HG02981 (cell line): ENCODE measurements at regions not wholly inside any gene's neighbourhood (a gene's known extent, or its start where the extent isn't known, plus 50 kb on each side); places are given as distances from the start of the nearest gene placed in this dataset.
"Not testable (repeated sequence)": the region's sequence is repeated elsewhere in the genome, so short reads cannot be mapped to it uniquely, and the experiment has no call there.

Experiments
- ATAC-seq: cut with Tn5 transposase; IDR thresholded peaks from one replicate; pipeline ENCODE4 v1.9.1; 2021; ENCODE audit warnings: mild to moderate bottlenecking, moderate library complexity; ENCODE audit not compliant: unreplicated experiment

GRCh38 chr2:150222379-150222778, 265.1 kb downstream of the RND3 start:
- no peak for ATAC-seq

DNA sequence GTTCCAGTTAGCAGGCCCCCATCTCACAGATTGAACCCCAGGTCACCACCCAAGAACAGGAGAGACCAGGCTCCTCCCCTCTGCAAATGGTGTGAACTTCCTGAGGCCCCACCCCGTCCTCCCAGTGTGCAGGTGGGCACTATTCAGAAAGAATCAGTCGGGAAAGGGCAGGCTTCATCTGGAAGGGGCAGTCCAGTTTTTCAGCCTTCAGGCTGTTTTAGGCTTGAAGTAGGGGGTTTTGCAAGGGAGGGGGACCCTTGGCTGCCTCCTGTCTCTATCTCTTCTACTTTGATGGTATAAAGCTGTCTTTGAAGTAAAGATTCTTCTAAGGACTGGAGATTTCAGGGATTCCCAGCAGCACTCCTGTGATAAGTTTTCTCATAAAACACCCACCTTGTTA, 267.6 kb downstream of the RND3 start:
- no peak for ATAC-seq

DNA sequence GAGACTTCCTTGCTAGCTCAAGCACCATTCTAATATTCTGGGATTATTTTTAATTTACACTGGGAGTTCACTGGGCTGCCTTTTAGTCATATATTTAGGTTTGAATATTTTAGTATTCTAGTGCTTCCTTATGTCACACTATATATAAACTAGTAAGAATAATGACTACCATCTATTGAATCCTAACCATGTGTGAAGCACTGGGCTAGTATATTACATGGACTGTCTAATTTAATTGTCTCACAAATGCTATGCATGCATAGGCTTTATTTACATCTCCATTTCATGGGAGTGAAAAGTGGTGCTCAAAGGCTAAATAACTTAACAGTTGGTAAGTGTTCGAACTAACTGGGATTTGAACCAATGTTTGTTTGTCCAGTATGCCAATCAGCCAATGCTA, 272.4 kb downstream of the RND3 start:
- ATAC-seq = no peak

GRCh38 chr2:150214626-150215025, 272.8 kb downstream of the RND3 start:
- ATAC-seq = no peak

- no peak for ATAC-seq
These were observed 274.7 kb downstream of the RND3 start for GRCh38 chr2:150212722-150213171.

DNA sequence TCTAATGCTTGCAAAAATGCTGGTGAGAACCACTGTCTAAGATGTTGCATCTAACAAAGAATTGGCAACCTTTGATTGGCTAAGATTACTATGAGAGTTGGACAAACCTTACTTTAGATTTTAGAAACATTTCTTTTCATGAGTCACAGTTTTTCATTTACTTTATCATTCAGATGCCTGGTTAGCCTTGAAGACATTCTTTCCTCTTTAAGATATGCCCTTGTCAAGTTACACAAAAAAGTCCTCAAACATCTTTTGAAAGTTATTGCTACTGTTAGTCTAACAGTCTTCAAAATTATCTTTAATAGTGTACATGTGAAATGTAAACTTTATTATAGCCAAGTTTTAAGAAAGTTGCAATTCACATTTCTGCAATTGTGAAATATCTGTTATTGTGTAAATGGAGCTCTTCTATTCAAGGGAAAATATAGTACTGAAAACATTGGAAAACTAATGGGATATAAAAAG, 276.3 kb downstream of the RND3 start:
- no peak for ATAC-seq

DNA sequence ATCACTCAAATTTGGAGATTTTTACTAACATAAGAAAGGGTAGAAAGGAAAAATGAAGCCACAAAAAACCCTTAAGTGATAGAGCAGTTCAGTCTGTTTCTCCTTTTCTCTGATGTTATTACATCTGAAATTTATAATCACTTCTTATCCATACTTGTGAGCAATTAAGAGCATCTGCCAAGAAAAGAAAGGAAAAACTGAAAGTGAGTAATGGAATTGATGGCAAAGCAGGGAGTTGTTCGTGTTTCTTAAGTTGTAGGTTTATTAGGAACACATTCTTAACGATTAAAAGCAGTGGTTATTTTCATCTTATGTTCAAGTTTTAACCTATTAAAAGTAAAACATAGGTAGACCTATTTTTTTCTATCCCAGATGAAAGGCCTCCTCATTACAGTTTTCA, 277.7 kb downstream of the RND3 start:
- no peak for ATAC-seq

DNA sequence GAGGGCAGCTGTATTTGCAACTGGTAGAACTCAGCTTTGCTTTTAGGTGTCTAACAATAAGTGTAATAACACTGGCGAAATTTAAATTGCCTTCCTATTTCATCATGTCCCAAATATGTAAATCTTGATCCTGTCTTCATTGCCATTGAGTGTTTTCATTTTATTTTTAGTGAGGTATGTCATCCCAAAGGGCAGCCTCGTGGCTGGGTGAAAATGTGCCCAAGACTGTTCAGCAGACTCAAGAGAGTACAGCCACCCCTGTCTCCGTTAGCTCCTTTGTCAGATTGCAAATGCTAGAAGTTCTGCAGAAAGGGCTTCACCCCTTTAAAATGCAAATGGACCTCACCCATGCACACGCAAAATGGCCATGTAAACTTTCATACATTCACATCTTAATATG, 278.8 kb downstream of the RND3 start:
- no peak for ATAC-seq

DNA sequence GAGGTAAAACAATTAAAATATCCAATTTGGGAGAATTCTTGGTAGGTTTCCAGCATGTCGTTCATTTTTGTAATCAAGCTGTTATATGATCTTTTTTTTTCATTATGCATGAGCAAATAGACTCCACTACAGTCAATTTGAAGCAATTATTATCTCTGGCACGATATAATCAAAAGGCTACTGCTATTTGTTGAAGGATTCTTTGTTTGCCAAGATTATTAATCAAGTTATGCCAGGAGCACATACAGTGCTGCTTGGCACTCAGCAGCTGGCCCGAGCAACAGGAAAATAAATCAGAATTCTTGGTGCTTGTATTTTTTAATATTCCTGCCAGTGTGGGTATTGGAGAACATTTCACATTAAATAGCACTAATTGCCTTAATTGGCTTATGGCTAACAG, 279.5 kb downstream of the RND3 start:
- ATAC-seq = no peak

DNA sequence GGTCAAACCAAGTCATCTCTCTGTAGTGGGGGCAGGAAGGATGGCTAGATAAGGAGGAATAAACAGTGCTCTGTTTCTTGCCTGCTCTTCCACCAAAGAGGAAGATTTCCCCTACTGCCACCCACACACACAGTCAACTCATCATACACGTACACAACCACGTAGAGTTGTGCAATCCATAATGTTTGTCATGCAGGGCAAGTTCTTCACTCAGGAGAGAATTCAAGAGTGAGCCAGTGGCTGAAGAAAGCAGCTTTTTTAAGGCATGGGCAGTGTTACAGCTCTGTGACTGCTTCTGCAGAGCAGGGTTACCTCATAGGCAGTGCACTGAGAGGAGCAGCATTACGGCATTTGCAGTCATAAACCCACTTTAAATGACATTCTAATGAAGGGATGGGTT, 283.0 kb downstream of the RND3 start:
- ATAC-seq = no peak

DNA sequence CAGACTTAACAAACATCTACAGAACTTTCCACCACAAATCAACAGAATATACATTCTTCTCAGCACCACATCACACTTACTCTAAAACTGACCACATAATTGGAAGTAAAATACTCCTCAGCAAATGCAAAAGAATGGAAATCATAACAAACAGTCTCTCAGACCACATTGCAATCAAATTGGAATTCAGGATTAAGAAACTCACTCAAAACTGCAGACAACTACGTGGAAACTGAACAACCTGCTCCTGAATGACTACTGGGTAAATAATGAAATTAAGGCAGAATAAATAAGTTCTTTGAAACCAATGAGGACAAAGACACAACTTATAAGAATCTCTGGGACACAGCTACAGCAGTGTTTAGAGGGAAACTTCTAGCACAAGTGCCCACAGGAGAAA, 292.7 kb downstream of the RND3 start:
- not testable (repeated sequence) for ATAC-seq

DNA sequence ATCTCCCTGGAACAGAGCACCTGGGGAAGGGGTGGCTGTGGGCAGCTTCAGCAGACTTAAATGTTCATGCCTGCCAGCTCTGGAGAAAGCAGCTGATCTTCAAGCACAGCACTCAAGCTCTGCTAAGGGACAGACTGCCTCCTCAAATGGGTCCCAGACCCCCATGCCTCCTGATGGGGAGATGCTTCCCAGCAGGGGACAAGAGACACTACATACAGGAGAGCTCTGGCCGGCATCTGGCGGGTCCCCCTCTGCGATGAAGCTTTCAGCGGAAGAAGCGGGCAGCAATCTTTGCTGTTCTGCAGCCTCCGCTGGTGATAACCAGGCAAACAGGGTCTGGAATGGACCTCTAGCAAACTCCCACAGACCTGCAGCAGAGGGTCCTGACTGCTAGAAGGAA, 294.8 kb downstream of the RND3 start:
- no peak for ATAC-seq

DNA sequence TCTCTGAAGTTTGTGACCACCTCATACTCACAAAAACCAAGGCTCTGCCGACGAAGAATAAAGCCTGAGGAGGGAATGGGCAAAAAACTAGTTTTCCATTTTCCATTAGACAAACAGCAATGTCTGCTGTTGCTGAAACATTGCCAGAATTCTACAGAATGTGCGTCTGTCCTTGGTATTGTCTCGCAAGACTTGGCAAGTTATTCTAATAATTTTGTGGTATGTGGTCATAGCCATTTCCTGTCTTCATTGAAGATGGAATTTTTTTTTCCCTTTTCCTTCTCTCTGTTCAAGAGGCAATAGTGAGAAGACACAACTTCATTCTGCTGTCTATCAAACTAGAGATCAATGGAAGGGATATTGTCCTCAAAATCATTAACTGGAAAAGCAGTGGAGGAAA, 296.1 kb downstream of the RND3 start:
- ATAC-seq = no peak

GRCh38 chr2:150190546-150190945, 296.9 kb downstream of the RND3 start:
- no peak for ATAC-seq

DNA sequence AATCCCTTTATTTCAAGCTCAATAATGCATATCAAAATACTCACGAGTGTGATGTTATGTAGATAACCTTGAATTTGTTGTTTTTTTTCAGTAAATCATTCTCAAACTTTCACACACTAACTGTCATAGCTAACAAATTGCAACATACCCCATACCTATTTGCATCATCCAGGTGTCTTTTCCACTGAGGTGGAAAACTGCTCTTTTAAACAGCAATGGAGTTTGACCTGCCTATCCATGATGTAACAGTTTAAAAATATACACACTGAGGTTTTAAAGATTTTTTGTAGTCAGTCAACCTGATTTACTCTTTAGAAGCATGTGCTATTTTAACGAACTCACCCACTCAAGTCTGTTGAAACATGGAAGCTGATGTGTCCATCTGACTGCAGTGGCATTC, 298.7 kb downstream of the RND3 start:
- ATAC-seq = no peak

DNA sequence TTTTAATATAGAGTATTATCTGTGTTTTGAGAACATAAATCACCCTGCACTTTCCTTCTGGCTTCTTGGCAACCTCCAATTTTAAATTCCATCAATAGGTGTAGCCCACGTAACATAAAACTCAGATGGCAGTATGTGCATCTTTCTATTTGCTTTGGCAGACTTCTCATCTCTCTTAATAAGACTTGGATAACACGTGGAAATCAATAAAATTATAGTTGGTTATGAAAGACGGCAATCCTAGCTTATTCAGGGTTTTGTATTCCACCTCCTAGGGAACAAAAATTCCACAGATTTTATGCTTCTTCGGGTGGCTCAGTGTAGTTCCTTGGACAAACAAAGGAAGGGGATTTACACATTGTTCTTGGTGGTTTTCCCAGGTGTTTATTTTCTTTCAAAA, 299.3 kb downstream of the RND3 start:
- ATAC-seq = no peak

DNA sequence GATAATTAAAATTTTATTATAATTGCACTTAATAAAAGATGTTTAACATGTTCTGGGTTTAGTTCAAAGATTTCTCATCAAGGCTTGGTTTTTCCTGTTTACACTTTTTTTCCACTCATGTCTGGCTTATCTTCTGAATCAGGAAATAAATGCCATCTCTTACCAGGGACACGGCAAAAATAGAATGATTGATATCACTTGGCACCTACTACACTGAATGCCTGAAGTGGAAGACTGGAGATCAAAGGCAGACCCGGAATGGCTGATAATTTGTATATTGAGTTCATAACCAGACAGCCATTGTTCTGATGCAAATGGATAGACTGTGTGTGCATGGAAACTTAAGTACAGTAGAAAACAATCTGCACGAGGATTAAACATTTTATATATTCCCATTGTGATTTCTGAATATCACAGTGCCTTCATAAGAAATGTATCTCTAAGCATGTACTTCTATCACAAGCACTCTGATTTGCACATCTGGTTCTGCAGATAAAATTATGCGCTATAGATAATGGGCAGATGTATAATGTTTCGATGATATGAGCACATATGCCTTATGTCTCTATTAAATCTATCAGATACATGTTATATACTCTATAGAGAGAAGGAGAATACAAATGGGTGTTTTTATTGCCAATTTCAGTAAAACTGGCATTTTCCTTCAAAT, 304.8 kb downstream of the RND3 start:
- no peak for ATAC-seq

- ATAC-seq = no peak
These were observed 308.9 kb downstream of the RND3 start for GRCh38 chr2:150178591-150178990.

- no peak for ATAC-seq
These were observed 312.5 kb downstream of the RND3 start for GRCh38 chr2:150174971-150175421.

DNA sequence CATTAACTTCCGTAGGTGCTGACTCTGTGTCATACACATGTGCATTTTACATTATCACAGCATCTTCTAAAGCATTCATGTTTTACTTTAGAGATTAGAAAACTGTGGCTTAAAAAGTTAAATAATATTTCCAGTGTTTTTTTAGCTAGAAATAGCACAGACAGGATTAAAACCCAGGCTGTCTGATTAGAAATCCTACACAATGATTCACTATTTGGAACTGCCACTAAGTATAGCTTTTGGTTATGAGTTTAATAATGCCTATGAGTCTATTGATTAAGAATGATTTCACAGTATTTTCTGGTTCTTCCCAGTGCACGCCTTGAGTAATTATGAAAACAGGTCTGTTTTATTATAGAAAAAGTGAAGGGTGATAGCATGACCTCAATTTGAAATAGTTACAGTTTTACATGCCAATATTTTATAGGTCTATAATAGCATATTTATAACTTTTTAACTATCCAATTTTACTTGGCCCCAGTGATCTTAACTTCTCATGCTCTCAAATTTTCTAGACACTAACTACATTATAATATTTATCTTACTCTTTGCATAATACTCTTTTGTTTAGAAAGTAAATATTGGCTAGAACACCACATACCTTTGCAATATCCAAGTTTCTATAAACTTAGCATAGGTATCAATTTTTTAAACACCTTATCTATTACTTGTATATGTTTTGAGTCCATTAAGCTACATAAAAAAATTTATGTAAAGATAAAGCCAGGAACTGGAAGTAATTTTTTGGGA, 313.2 kb downstream of the RND3 start:
- no peak for ATAC-seq

- no peak for ATAC-seq
These were observed 316.4 kb downstream of the RND3 start for GRCh38 chr2:150171065-150171548.

GRCh38 chr2:150169237-150169629, 318.2 kb downstream of the RND3 start:
- ATAC-seq = no peak
